ENCODE measurements at regions not wholly inside any gene's neighbourhood (a gene's known extent, or its start where the extent isn't known, plus 50 kb on each side); places are given as distances from the start of the nearest gene placed in this dataset.

DNA sequence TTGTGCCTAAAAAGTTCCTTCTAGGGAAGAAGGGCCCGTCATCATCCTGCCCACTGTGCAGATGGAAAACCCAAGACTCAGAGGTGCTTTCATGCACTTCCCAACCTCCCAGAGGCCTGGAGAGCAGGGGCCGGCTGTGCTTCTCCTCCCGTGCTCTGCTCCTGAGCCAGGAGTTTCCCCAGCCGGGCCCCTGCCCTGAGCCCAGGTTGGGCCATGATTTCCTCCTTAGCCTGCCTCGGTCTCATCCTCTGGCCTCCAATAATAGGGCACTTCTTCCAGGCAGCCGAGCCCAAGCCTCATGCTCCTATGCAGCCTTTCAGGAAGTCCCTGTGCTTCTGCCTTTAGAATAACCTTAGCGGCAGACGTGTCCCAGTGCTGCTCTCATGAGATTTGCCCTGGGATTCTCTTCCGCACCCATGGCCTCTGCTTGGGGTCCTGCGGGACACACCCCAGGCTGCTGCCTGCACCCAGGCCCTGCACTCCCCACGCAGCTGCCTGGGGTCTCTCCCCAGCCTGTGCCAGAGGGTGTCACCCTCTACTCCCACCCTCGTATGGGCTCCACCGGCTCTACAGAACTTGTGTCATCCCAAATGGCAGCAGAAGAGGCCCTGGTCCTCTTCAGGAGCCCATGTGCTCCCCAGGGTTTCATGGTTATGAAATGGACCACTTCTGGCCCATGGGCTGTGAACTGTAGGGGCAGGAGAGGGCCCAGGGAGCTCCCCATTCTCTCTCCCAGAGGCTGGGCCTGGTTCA lies 359.3 kb downstream of the ADGRD1 start:
- Histone ChIP-seq H3K9me3 (no peaks in the 10 kb centered on the region), H3K27me3 (no peaks in the 10 kb centered on the region)
- no peak for TF ChIP-seq CTCF (IDR thresholded peaks at IDR 0.05; ENCODE audit: low read depth, low read length)

GRCh38 chr12:131313635-131314034 lies 359.9 kb downstream of the ADGRD1 start:
- H3K27me3 ChIP-seq, result no peaks in the 10 kb centered on the region
- H3K4me3 ChIP-seq (ENCODE audit: low read depth, low read length), result no peak overlapping the region
- H3K9me3 ChIP-seq, result no peaks in the 10 kb centered on the region
- no peaks in the 10 kb centered on the region for H3K4me1 ChIP-seq
- no peak for TF ChIP-seq CTCF (IDR thresholded peaks at IDR 0.05; ENCODE audit: low read depth, low read length)
- H3K36me3 ChIP-seq, result no peaks in the 10 kb centered on the region
- DNase-seq, result no peak

More for the DNA sequence above, 359.3 kb downstream of the ADGRD1 start:
- Histone ChIP-seq H3K4me1 (no peaks in the 10 kb centered on the region), H3K36me3 (no peaks in the 10 kb centered on the region), H3K4me3 (ENCODE audit: low read depth, low read length) (no peak overlapping the region)
- DNase-seq, result no peak

DNA sequence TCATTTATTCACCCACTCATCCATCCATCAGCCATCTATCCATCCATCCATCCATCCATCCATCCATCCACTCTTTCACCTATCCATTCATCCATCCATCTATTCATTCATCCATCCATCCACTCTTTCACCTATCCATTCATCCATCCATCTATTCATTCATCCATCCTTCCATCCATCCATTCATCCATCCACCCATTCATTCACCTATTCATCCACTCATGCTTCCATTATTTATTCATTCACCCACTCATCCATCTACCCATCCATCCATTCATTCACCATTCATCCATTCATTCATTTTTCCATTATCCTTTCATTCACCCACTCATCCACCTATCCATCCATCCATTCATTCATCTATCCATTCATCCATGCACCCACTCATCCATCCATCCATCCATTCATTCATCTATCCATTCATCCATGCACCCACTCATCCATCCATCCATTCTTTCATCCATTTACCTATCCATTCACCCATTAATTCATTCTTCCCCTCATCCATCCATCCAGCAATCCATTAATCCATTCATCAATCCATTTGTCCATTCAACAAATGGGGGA lies 360.9 kb downstream of the ADGRD1 start:
- Histone ChIP-seq H3K4me1 (no peaks in the 10 kb centered on the region), H3K27me3 (no peaks in the 10 kb centered on the region), H3K9me3 (no peaks in the 10 kb centered on the region), H3K4me3 (ENCODE audit: low read depth, low read length) (no peak overlapping the region), H3K36me3 (no peaks in the 10 kb centered on the region)
- no peak for TF ChIP-seq CTCF (IDR thresholded peaks at IDR 0.05; ENCODE audit: low read depth, low read length)
- DNase-seq, result no peak

GRCh38 chr12:131315601-131316000 lies 361.9 kb downstream of the ADGRD1 start:
- H3K4me3 ChIP-seq (ENCODE audit: low read depth, low read length), result no peak overlapping the region
- no peaks in the 10 kb centered on the region for H3K4me1 ChIP-seq
- H3K27me3 ChIP-seq, result no peaks in the 10 kb centered on the region
- H3K36me3 ChIP-seq, result no peaks in the 10 kb centered on the region
- no peak for DNase-seq
- no peaks in the 10 kb centered on the region for H3K9me3 ChIP-seq
- TF ChIP-seq CTCF (IDR thresholded peaks at IDR 0.05; ENCODE audit: low read depth, low read length), result no peak

DNA sequence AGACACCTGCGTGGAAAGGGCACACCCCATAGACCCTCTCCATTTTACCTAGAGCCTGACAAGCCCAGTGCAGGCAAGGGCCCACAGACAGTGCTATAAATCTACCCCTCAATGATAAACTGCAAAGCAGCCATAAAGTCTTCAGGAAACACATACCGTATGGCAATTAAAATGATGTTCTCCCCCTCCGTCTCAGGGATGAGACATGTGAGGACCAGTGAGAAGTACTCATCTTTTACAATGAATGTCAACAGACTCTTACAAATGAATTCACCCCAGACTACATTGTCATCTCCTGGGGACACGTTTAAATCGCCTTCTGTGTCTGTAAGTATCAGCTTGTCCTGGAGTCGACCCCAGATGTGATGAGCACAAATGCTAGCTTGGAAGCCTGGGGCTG lies 362.7 kb downstream of the ADGRD1 start:
- DNase-seq, result no peak
- no peak for TF ChIP-seq CTCF (IDR thresholded peaks at IDR 0.05; ENCODE audit: low read depth, low read length)
- Histone ChIP-seq H3K4me3 (ENCODE audit: low read depth, low read length) (no peak overlapping the region), H3K9me3 (no peaks in the 10 kb centered on the region), H3K36me3 (no peaks in the 10 kb centered on the region), H3K4me1 (no peaks in the 10 kb centered on the region), H3K27me3 (no peaks in the 10 kb centered on the region)

GRCh38 chr12:131318045-131318685 lies 364.5 kb downstream of the ADGRD1 start:
- no peak for TF ChIP-seq CTCF (IDR thresholded peaks at IDR 0.05; ENCODE audit: low read depth, low read length)
- no peaks in the 10 kb centered on the region for H3K27me3 ChIP-seq
- no peak for DNase-seq
- no peaks in the 10 kb centered on the region for H3K4me1 ChIP-seq
- no peaks in the 10 kb centered on the region for H3K9me3 ChIP-seq
- no peaks in the 10 kb centered on the region for H3K36me3 ChIP-seq
- H3K4me3 ChIP-seq (ENCODE audit: low read depth, low read length), result no peak overlapping the region

Data from BE2C (cell line).